ENCODE measurements at regions not wholly inside any gene's neighbourhood (a gene's known extent, or its start where the extent isn't known, plus 50 kb on each side); places are given as distances from the start of the nearest gene placed in this dataset.

DNA sequence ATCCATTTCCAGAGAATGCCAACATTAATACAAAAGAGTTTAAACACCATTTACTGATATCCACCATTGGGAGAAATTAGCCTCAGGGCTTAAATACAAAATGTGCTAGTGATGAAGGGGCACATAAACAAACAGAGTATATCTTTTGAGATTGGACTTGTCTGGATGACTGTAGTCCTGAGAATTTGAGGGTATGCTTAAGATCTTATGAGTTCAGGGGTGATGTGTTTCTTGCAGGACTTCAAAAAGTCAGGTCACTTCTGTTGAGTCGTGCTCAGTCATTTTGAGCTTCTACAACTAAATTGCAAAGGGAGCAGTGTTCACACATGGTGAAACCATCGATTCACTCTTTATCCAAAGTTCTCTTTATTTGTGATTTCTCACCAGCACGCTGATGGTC lies 425.7 kb downstream of the ATP23 start:
- TF ChIP-seq, protein P1, sequence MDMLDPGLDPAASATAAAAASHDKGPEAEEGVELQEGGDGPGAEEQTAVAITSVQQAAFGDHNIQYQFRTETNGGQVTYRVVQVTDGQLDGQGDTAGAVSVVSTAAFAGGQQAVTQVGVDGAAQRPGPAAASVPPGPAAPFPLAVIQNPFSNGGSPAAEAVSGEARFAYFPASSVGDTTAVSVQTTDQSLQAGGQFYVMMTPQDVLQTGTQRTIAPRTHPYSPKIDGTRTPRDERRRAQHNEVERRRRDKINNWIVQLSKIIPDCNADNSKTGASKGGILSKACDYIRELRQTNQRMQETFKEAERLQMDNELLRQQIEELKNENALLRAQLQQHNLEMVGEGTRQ (IDR thresholded peaks at IDR 0.05; ENCODE audit: low read depth, low read length), result no peak
- TF ChIP-seq, protein P2, sequence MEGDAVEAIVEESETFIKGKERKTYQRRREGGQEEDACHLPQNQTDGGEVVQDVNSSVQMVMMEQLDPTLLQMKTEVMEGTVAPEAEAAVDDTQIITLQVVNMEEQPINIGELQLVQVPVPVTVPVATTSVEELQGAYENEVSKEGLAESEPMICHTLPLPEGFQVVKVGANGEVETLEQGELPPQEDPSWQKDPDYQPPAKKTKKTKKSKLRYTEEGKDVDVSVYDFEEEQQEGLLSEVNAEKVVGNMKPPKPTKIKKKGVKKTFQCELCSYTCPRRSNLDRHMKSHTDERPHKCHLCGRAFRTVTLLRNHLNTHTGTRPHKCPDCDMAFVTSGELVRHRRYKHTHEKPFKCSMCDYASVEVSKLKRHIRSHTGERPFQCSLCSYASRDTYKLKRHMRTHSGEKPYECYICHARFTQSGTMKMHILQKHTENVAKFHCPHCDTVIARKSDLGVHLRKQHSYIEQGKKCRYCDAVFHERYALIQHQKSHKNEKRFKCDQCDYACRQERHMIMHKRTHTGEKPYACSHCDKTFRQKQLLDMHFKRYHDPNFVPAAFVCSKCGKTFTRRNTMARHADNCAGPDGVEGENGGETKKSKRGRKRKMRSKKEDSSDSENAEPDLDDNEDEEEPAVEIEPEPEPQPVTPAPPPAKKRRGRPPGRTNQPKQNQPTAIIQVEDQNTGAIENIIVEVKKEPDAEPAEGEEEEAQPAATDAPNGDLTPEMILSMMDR (conservative IDR thresholded peaks at IDR 0.05; ENCODE audit: low read depth, low read length), result no peak
- TF ChIP-seq POLR2A (IDR thresholded peaks at IDR 0.05; ENCODE audit: low read depth, low read length), result no peak
- TF ChIP-seq MXI1 (IDR thresholded peaks at IDR 0.05; ENCODE audit: borderline replicate concordance, low read depth, low read length), result no peak
- no peak for TF ChIP-seq RAD21 (IDR thresholded peaks at IDR 0.05; ENCODE audit: low read length)
